WTC11 (cell line): ENCODE measurements at regions not wholly inside any gene's neighbourhood (a gene's known extent, or its start where the extent isn't known, plus 50 kb on each side); places are given as distances from the start of the nearest gene placed in this dataset.

Experiments used
- ATAC-seq: fragments of 200-7000 bp; cut with Tn5 transposase; 2 replicates; pipeline ENCODE4 v1.10.0; 2021; ENCODE audit warnings: mild to moderate bottlenecking, moderate library complexity
- CTCF ChIA-PET: fragments of 300-600 bp; sonication (Branson Sonifier 250); formaldehyde crosslinking; loops from one replicate; lab custom pipeline; 2021; ENCODE audit warnings: antibody characterized with exemption; lab: Charles Lee
- POLR2A ChIA-PET: fragments of 350-600 bp; sonication (Branson Sonifier 250); formaldehyde crosslinking; loops from one replicate; lab custom pipeline; 2021; ENCODE audit warnings: antibody characterized with exemption; lab: Charles Lee
- DNase-seq: peaks from one replicate; pipeline ENCODE4 v3.0.0; 2021; ENCODE audit warnings: low spot score
- H3K27ac Mint-ChIP-seq: 2 replicates; pipeline ENCODE4 v1.8.0; 2021; ENCODE audit warnings: mixed read lengths
- H3K27me3 Mint-ChIP-seq: 2 replicates; pipeline ENCODE4 v1.8.0; 2021; ENCODE audit warnings: low read depth, mild to moderate bottlenecking, moderate library complexity, mixed read lengths
- H3K36me3 Mint-ChIP-seq: 2 replicates; pipeline ENCODE4 v1.8.0; 2021; ENCODE audit warnings: mixed read lengths
- H3K4me1 Mint-ChIP-seq: 2 replicates; pipeline ENCODE4 v1.8.0; 2022; ENCODE audit warnings: mixed read lengths
- H3K4me3 Mint-ChIP-seq: 2 replicates; pipeline ENCODE4 v1.8.0; 2021; ENCODE audit warnings: mild to moderate bottlenecking, moderate library complexity, mixed read lengths
- H3K9me3 Mint-ChIP-seq: 2 replicates; pipeline ENCODE4 v1.8.0; 2021; ENCODE audit warnings: mixed read lengths
- CDX4 ChIP-seq: fragments of 250-450 bp; sonication (Bioruptor Pico); IDR thresholded peaks from 2 replicates; pipeline ENCODE4 v1.9.0; 2021; ENCODE audit warnings: moderate library complexity, mild to moderate bottlenecking, inconsistent platforms, borderline replicate concordance
- CREM ChIP-seq: sonication (generic); formaldehyde crosslinking; IDR thresholded peaks from 2 replicates; pipeline ENCODE4 v1.8.1; 2022; ENCODE audit warnings: mild to moderate bottlenecking, missing genetic modification reagents, moderate library complexity
- E2F4 ChIP-seq: sonication (generic); formaldehyde crosslinking; IDR thresholded peaks from 2 replicates; pipeline ENCODE4 v1.8.1; 2022; ENCODE audit warnings: low read depth, mild to moderate bottlenecking, moderate library complexity, missing genetic modification reagents, borderline replicate concordance
- E2F5 ChIP-seq: sonication (generic); formaldehyde crosslinking; IDR thresholded peaks from 2 replicates; pipeline ENCODE4 v1.8.1; 2022; ENCODE audit warnings: mild to moderate bottlenecking, moderate library complexity, missing genetic modification reagents
- ELF4 ChIP-seq: sonication (generic); formaldehyde crosslinking; IDR thresholded peaks from 2 replicates; pipeline ENCODE4 v1.8.1; 2022; ENCODE audit warnings: low read depth, mild to moderate bottlenecking, moderate library complexity, missing genetic modification reagents
- EMX1 ChIP-seq: fragments of 250-450 bp; sonication (Bioruptor Pico); IDR thresholded peaks from 2 replicates; pipeline ENCODE4 v1.8.0; 2021; ENCODE audit warnings: mild to moderate bottlenecking
- ETV6 ChIP-seq: sonication (generic); formaldehyde crosslinking; IDR thresholded peaks from 2 replicates; pipeline ENCODE4 v1.8.1; 2022; ENCODE audit warnings: mild to moderate bottlenecking, missing genetic modification reagents
- FOXK1 ChIP-seq: sonication (generic); formaldehyde crosslinking; IDR thresholded peaks from 2 replicates; pipeline ENCODE4 v1.8.0; 2022; ENCODE audit warnings: mild to moderate bottlenecking, moderate library complexity, missing genetic modification reagents
- GTF2I ChIP-seq: fragments of 250-450 bp; sonication (Bioruptor Pico); conservative IDR thresholded peaks from 2 replicates; pipeline ENCODE4 v1.4.0; 2021; ENCODE audit warnings: mild to moderate bottlenecking
- HMGA2 ChIP-seq: fragments of 250-450 bp; sonication (Bioruptor Pico); IDR thresholded peaks from 2 replicates; pipeline ENCODE4 v1.4.0; 2021; ENCODE audit warnings: mild to moderate bottlenecking, moderate library complexity
- JAZF1 ChIP-seq: fragments of 250-450 bp; sonication (Bioruptor Pico); IDR thresholded peaks from 2 replicates; pipeline ENCODE4 v1.9.0; 2021; ENCODE audit warnings: moderate library complexity, mild to moderate bottlenecking, inconsistent platforms
- MYBL2 ChIP-seq: sonication (generic); formaldehyde crosslinking; IDR thresholded peaks from 2 replicates; pipeline ENCODE4 v1.8.1; 2023; ENCODE audit warnings: mild to moderate bottlenecking, moderate library complexity, missing genetic modification reagents
- NR2C2 ChIP-seq: sonication (generic); formaldehyde crosslinking; IDR thresholded peaks from 2 replicates; pipeline ENCODE4 v1.8.0; 2022; ENCODE audit warnings: mild to moderate bottlenecking, missing genetic modification reagents
- PRDM15 ChIP-seq: sonication (generic); formaldehyde crosslinking; IDR thresholded peaks from 2 replicates; pipeline ENCODE4 v1.8.0; 2022; ENCODE audit warnings: missing genetic modification reagents
- PREB ChIP-seq: sonication (generic); formaldehyde crosslinking; IDR thresholded peaks from 2 replicates; pipeline ENCODE4 v1.8.1; 2022; ENCODE audit warnings: mild to moderate bottlenecking, missing genetic modification reagents, moderate library complexity, borderline replicate concordance
- RELA ChIP-seq: sonication (generic); formaldehyde crosslinking; IDR thresholded peaks from 2 replicates; pipeline ENCODE4 v1.8.1; 2022; ENCODE audit warnings: missing genetic modification reagents, mild to moderate bottlenecking, borderline replicate concordance
- SMAD4 ChIP-seq: sonication (generic); formaldehyde crosslinking; IDR thresholded peaks from 2 replicates; pipeline ENCODE4 v1.8.0; 2022; ENCODE audit warnings: mild to moderate bottlenecking, missing genetic modification reagents
- SOX15 ChIP-seq: fragments of 250-450 bp; sonication (Bioruptor Pico); IDR thresholded peaks from 2 replicates; pipeline ENCODE4 v1.9.0; 2021; ENCODE audit warnings: mild to moderate bottlenecking
- STAT6 ChIP-seq: sonication (generic); formaldehyde crosslinking; conservative IDR thresholded peaks from 2 replicates; pipeline ENCODE4 v1.8.1; 2023; ENCODE audit warnings: mild to moderate bottlenecking, low read depth, missing genetic modification reagents, moderate library complexity
- ZNF232 ChIP-seq: sonication (generic); formaldehyde crosslinking; IDR thresholded peaks from 2 replicates; pipeline ENCODE4 v1.8.0; 2022; ENCODE audit warnings: mild to moderate bottlenecking, missing genetic modification reagents
- ZNF317 ChIP-seq: sonication (generic); formaldehyde crosslinking; IDR thresholded peaks from 2 replicates; pipeline ENCODE4 v1.8.1; 2023; ENCODE audit warnings: low read depth, mild to moderate bottlenecking, moderate library complexity, missing genetic modification reagents, borderline replicate concordance
- ZNF671 ChIP-seq: fragments of 250-450 bp; sonication (Bioruptor Pico); IDR thresholded peaks from 2 replicates; pipeline ENCODE4 v1.8.0; 2021; ENCODE audit warnings: mild to moderate bottlenecking

- TF ChIP-seq STAT6 (CRISPR knock-in tag), result no peak
- no peak for TF ChIP-seq GTF2I
- TF ChIP-seq NR2C2 (CRISPR knock-in tag), result no peak
- TF ChIP-seq, all 79 proteins: peak for 0
Observed at GRCh38 chr13:44703371-44703770, 127.2 kb upstream of the TSC22D1 start (continued).

- Mint-ChIP-seq H3K36me3 (no peaks in the 10 kb centered on the region), H3K4me3 (no peak overlapping the region)
- POLR2A ChIA-PET, result no interaction called here
- CTCF ChIA-PET, result no interaction called here
- TF ChIP-seq HMGA2 (CRISPR knock-in tag) (no peak), ELF4 (CRISPR knock-in tag) (no peak), E2F4 (CRISPR knock-in tag) (no peak), CDX4 (CRISPR knock-in tag) (no peak), E2F5 (CRISPR knock-in tag) (no peak), SOX15 (no peak), EMX1 (CRISPR knock-in tag) (no peak), RELA (CRISPR knock-in tag) (no peak)
- TF ChIP-seq, all 79 proteins: peak for 0
- DNase-seq (no peak), ATAC-seq (no peak)
- Mint-ChIP-seq H3K9me3 (peaks cover 8% of the 10 kb centered on the region), H3K27ac (no peak overlapping the region), H3K27me3 (peaks cover 10% of the 10 kb centered on the region), H3K4me1 (no peaks in the 10 kb centered on the region)
Observed at GRCh38 chr13:44698066-44698465, 121.9 kb upstream of the TSC22D1 start.

GRCh38 chr13:44697058-44697457, 120.9 kb upstream of the TSC22D1 start:
- ATAC-seq, result no peak
- no peak for DNase-seq
- H3K9me3 Mint-ChIP-seq, result peaks cover 8% of the 10 kb centered on the region
- ChIA-PET CTCF (no interaction called here), POLR2A (no interaction called here)
- peaks cover 2% of the 10 kb centered on the region; the same call in 1 of the 2 replicates for H3K27me3 Mint-ChIP-seq
- no peak overlapping the region for H3K4me3 Mint-ChIP-seq
- no peak overlapping the region for H3K27ac Mint-ChIP-seq
- TF ChIP-seq MYBL2 (CRISPR knock-in tag), result no peak
- H3K4me1 Mint-ChIP-seq, result no peaks in the 10 kb centered on the region
- H3K36me3 Mint-ChIP-seq, result no peaks in the 10 kb centered on the region

- CTCF ChIA-PET, result no interaction called here
- no peaks in the 10 kb centered on the region for H3K4me1 Mint-ChIP-seq
- no peaks in the 10 kb centered on the region for H3K27me3 Mint-ChIP-seq
- ATAC-seq (no peak), DNase-seq (no peak)
- POLR2A ChIA-PET, result no interaction called here
- H3K36me3 Mint-ChIP-seq, result no peaks in the 10 kb centered on the region
- no peak overlapping the region for H3K27ac Mint-ChIP-seq
- H3K9me3 Mint-ChIP-seq, result peaks cover 7% of the 10 kb centered on the region
- no peak overlapping the region for H3K4me3 Mint-ChIP-seq
- no peak for TF ChIP-seq CREM (CRISPR knock-in tag)
- TF ChIP-seq SMAD4 (CRISPR knock-in tag), result no peak
- TF ChIP-seq ZNF671 (CRISPR knock-in tag), result no peak
- no peak for TF ChIP-seq ZNF232
- no peak for TF ChIP-seq FOXK1
- no peak for TF ChIP-seq ZNF317 (CRISPR knock-in tag)
- TF ChIP-seq JAZF1 (CRISPR knock-in tag), result no peak
- no peak for TF ChIP-seq PRDM15
- no peak for TF ChIP-seq ETV6
- TF ChIP-seq NR2C2 (CRISPR knock-in tag), result no peak
- TF ChIP-seq PREB, result no peak
- no peak for TF ChIP-seq SOX15
Observed at GRCh38 chr13:44695520-44695919, 119.4 kb upstream of the TSC22D1 start.
